ENCODE measurements at regions not wholly inside any gene's neighbourhood (a gene's known extent, or its start where the extent isn't known, plus 50 kb on each side); places are given as distances from the start of the nearest gene placed in this dataset.
A peak's percentile ranks its signal among the peaks of the same experiment; 100 is the strongest.

GRCh38 chr5:84647581-84647980 lies 262.9 kb upstream of the EDIL3 start:
- Histone ChIP-seq H3K36me3 (no peaks in the 10 kb centered on the region), H3K27ac (no peak overlapping the region), H3K27me3 (no peaks in the 10 kb centered on the region), H3K4me2 (no peak overlapping the region), H3K9me3 (no peaks in the 10 kb centered on the region), H3K4me3 (no peak overlapping the region), H4K20me1 (no peaks in the 10 kb centered on the region), H3K9ac (no peak overlapping the region), H3K4me1 (no peaks in the 10 kb centered on the region)
- TF ChIP-seq Cebpa-rat (IDR thresholded peaks at IDR 0.05): no peak

GRCh38 chr5:84642795-84643194 lies 258.1 kb upstream of the EDIL3 start:
- Histone ChIP-seq H3K27me3 (no peaks in the 10 kb centered on the region), H3K36me3 (no peaks in the 10 kb centered on the region), H3K27ac (no peak overlapping the region), H3K9me3 (no peaks in the 10 kb centered on the region), H3K4me2 (no peak overlapping the region), H3K4me1 (no peaks in the 10 kb centered on the region), H4K20me1 (no peaks in the 10 kb centered on the region), H3K9ac (no peak overlapping the region), H3K4me3 (no peak overlapping the region)
- TF ChIP-seq Cebpa-rat (IDR thresholded peaks at IDR 0.05): no peak

GRCh38 chr5:84642324-84642723 lies 257.6 kb upstream of the EDIL3 start:
- H3K4me2 ChIP-seq: no peak overlapping the region
- no peak for TF ChIP-seq Cebpa-rat (IDR thresholded peaks at IDR 0.05)

GRCh38 chr5:84637662-84638375 lies 253.1 kb upstream of the EDIL3 start:
- TF ChIP-seq Cebpa-rat (IDR thresholded peaks at IDR 0.05): no peak

More at GRCh38 chr5:84642324-84642723, 257.6 kb upstream of the EDIL3 start:
- Histone ChIP-seq H3K4me1 (no peaks in the 10 kb centered on the region), H3K36me3 (no peaks in the 10 kb centered on the region), H3K9me3 (no peaks in the 10 kb centered on the region), H3K27ac (no peak overlapping the region), H4K20me1 (no peaks in the 10 kb centered on the region), H3K27me3 (no peaks in the 10 kb centered on the region), H3K4me3 (no peak overlapping the region), H3K9ac (no peak overlapping the region)

GRCh38 chr5:84635235-84636055 lies 250.8 kb upstream of the EDIL3 start:
- H3K27me3 ChIP-seq: no peaks in the 10 kb centered on the region
- H3K4me2 ChIP-seq: no peak overlapping the region
- no peaks in the 10 kb centered on the region for H4K20me1 ChIP-seq
- 0 out of 2 replicates have a peak, but pooled peaks cover 5% of the 10 kb centered on the region for H3K9me3 ChIP-seq
- H3K36me3 ChIP-seq: no peaks in the 10 kb centered on the region
- no peak for TF ChIP-seq Cebpa-rat (IDR thresholded peaks at IDR 0.05)
- no peak overlapping the region for H3K27ac ChIP-seq
- no peak overlapping the region for H3K4me3 ChIP-seq
- no peaks in the 10 kb centered on the region for H3K4me1 ChIP-seq
- H3K9ac ChIP-seq: no peak overlapping the region

More at GRCh38 chr5:84637662-84638375, 253.1 kb upstream of the EDIL3 start:
- no peak overlapping the region for H3K27ac ChIP-seq
- H4K20me1 ChIP-seq: no peaks in the 10 kb centered on the region
- no peak overlapping the region for H3K4me3 ChIP-seq
- no peak overlapping the region for H3K9ac ChIP-seq
- no peaks in the 10 kb centered on the region for H3K27me3 ChIP-seq
- H3K36me3 ChIP-seq: no peaks in the 10 kb centered on the region
- no peaks in the 10 kb centered on the region for H3K4me1 ChIP-seq
- 0 out of 2 replicates have a peak, but pooled peaks cover 5% of the 10 kb centered on the region for H3K9me3 ChIP-seq
- H3K4me2 ChIP-seq: no peak overlapping the region

- H3K4me2 ChIP-seq: no peak overlapping the region
- no peak overlapping the region for H3K4me3 ChIP-seq
- no peak overlapping the region for H3K27ac ChIP-seq
- H4K20me1 ChIP-seq: no peaks in the 10 kb centered on the region
- H3K9me3 ChIP-seq: 0 out of 2 replicates have a peak, but pooled peaks cover 5% of the 10 kb centered on the region
- TF ChIP-seq Cebpa-rat (IDR thresholded peaks at IDR 0.05): no peak
- H3K36me3 ChIP-seq: no peaks in the 10 kb centered on the region
- H3K4me1 ChIP-seq: no peaks in the 10 kb centered on the region
- H3K27me3 ChIP-seq: no peaks in the 10 kb centered on the region
- no peak overlapping the region for H3K9ac ChIP-seq
Measured at GRCh38 chr5:84634256-84634655, 249.6 kb upstream of the EDIL3 start.

GRCh38 chr5:84632418-84632817 lies 247.7 kb upstream of the EDIL3 start:
- H3K27me3 ChIP-seq: no peaks in the 10 kb centered on the region
- no peaks in the 10 kb centered on the region for H3K4me1 ChIP-seq
- H3K9me3 ChIP-seq: 0 out of 2 replicates have a peak, but pooled peaks cover 5% of the 10 kb centered on the region
- H3K4me2 ChIP-seq: no peak overlapping the region
- H4K20me1 ChIP-seq: no peaks in the 10 kb centered on the region
- H3K4me3 ChIP-seq: no peak overlapping the region
- H3K9ac ChIP-seq: no peak overlapping the region
- no peak for TF ChIP-seq Cebpa-rat (IDR thresholded peaks at IDR 0.05)
- H3K36me3 ChIP-seq: no peaks in the 10 kb centered on the region
- H3K27ac ChIP-seq: no peak overlapping the region

GRCh38 chr5:84628918-84629317 lies 244.2 kb upstream of the EDIL3 start:
- no peak overlapping the region for H3K9ac ChIP-seq
- no peaks in the 10 kb centered on the region for H3K9me3 ChIP-seq
- no peaks in the 10 kb centered on the region for H3K36me3 ChIP-seq
- H4K20me1 ChIP-seq: no peaks in the 10 kb centered on the region
- H3K27me3 ChIP-seq: no peaks in the 10 kb centered on the region
- H3K27ac ChIP-seq: no peak overlapping the region
- peaks cover 4% of the 10 kb centered on the region; the same call in 1 of the 2 replicates for H3K4me1 ChIP-seq
- no peak overlapping the region for H3K4me3 ChIP-seq
- TF ChIP-seq Cebpa-rat (IDR thresholded peaks at IDR 0.05): no peak
- no peak overlapping the region for H3K4me2 ChIP-seq

GRCh38 chr5:84623019-84623418 lies 238.3 kb upstream of the EDIL3 start:
- H4K20me1 ChIP-seq: no peaks in the 10 kb centered on the region
- no peak overlapping the region for H3K4me3 ChIP-seq
- H3K27me3 ChIP-seq: no peaks in the 10 kb centered on the region
- no peak for TF ChIP-seq Cebpa-rat (IDR thresholded peaks at IDR 0.05)
- H3K27ac ChIP-seq: no peak overlapping the region
- H3K4me2 ChIP-seq: peak overlapping the region; percentile 62
- H3K9ac ChIP-seq: no peak overlapping the region
- no peaks in the 10 kb centered on the region for H3K36me3 ChIP-seq
- no peaks in the 10 kb centered on the region for H3K9me3 ChIP-seq
- H3K4me1 ChIP-seq: peaks cover 33% of the 10 kb centered on the region

GRCh38 chr5:84622461-84622860 lies 237.8 kb upstream of the EDIL3 start:
- Histone ChIP-seq H4K20me1 (no peaks in the 10 kb centered on the region), H3K9me3 (no peaks in the 10 kb centered on the region), H3K27me3 (no peaks in the 10 kb centered on the region), H3K4me1 (peaks cover 33% of the 10 kb centered on the region), H3K27ac (no peak overlapping the region), H3K4me2 (peak overlapping the region; percentile 62), H3K9ac (no peak overlapping the region), H3K4me3 (no peak overlapping the region), H3K36me3 (no peaks in the 10 kb centered on the region)
- no peak for TF ChIP-seq Cebpa-rat (IDR thresholded peaks at IDR 0.05)

All from BLaER1 (cell line).